RCC 7860 (cell line): ENCODE measurements at regions not wholly inside any gene's neighbourhood (a gene's known extent, or its start where the extent isn't known, plus 50 kb on each side); places are given as distances from the start of the nearest gene placed in this dataset.

ENCODE experiments used
- DNase-seq: peaks from one replicate; pipeline ENCODE4 v3.0.0-alpha.2; 2015; ENCODE audit warnings: low spot score
- FAIRE-seq: peaks from 2 replicates; lab custom pipeline; 2012; peaks lifted over from hg19 to GRCh38; lab: Jason Lieb, UNC

GRCh38 chr11:70020336-70021214 lies 57.5 kb upstream of the ANO1 start:
- FAIRE-seq, result no peak
- no peak for DNase-seq

DNA sequence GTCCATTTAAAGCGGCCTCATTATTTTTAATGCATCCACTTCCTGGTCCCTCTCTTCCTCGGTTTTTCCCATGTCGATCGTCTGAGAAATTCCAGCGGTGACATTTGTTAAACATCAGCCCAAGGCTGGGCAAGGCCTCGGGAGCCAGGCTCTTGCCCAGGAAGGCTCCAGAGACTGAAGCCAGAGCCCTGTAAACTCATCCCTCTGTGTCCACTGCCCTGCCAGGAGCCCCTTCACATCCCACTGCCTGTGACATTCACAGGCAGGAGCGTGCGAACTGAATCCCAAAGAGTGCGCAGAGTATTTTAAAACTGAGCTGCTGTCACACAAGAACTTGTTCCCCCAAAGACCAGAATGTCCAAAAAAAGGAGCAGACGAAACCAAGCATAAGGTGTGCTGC lies 56.5 kb upstream of the ANO1 start:
- DNase-seq (no peak), FAIRE-seq (no peak)

DNA sequence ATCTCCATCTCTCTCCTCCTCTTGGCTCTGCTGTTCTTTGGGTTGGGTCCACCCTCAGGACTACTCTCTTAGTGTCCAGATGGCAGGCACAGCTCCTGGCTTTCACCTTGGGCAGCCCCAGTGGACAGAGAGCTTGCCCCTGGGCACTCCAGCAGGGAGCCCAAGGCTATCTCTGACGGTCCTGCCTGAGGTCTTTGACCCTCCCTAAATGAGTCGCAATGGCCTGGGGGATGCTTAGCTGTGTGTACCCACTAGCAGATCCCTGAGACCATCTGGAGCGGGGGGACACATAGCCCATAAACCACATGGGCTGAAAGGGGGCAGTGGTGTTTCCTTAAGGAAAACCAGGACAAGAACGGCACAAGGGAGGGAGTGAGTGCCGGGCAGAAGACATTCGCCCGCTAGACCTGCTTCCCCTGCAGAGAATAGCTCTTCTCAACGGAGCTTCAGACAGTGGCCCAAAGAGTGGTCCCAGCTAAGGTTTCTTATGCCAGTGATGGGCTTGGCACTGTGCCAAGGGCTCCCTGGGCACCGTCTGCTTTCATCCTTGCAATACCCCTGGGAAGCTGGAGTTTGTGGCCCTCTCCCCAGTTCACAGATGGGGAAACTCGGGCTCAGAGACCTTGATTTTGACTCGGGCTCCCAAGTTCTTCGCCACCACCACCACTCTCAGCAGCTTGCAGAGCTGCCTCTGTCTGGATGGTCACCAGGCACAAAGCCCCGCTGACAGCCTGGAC lies 53.9 kb upstream of the ANO1 start:
- FAIRE-seq (no peak), DNase-seq (no peak)

DNA sequence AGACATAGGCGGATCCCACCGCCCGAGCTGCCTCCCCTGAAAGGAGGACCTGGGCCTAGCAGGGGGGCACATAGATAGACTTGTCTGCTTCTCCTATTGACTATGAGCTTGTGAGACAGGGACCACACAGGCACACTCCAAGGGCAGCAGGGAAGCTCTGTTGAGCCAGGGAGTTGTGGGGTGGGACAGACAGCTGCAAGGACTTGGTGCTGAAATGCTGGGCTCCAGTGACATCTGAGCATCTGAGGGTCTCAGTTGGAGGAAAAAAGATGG lies 53.4 kb upstream of the ANO1 start:
- DNase-seq (no peak), FAIRE-seq (no peak)

DNA sequence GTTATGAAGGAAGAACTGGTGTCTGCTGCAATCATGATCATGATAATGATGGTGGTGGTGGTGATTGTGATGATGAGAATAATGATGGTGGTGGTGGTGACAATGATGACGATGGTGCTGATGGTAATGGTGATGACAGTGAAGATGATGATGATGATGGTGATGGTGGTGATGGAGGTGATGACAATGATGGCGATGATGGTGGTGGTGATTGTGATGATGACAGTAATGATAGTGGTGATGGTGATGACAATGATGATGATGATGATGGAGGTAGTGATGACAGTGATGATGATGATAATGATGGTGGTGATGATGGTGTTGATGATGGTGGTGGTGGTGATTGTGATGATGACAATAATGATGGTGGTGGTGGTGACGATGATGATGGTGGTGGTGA lies 52.8 kb upstream of the ANO1 start:
- FAIRE-seq, result no peak

DNA sequence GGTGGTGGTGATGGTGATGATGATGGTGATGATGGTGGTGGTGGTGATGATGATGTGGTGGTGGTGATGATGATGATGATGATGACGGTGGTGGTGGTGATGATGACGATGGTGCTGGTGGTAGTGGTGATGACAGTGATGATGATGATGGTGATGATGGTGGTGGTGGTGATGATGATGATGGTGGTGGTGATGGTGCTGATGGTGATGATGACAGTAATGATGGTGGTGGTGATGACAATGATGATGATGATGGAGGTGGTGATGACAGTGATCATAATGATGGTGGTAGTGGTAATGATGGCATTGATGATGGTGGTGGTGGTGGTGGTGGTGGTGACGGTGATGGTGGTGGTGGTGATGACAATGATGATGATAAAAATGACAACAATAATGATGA lies 52.1 kb upstream of the ANO1 start:
- no peak for FAIRE-seq
- no peak for DNase-seq

More for the DNA sequence above, 52.8 kb upstream of the ANO1 start:
- no peak for DNase-seq

DNA sequence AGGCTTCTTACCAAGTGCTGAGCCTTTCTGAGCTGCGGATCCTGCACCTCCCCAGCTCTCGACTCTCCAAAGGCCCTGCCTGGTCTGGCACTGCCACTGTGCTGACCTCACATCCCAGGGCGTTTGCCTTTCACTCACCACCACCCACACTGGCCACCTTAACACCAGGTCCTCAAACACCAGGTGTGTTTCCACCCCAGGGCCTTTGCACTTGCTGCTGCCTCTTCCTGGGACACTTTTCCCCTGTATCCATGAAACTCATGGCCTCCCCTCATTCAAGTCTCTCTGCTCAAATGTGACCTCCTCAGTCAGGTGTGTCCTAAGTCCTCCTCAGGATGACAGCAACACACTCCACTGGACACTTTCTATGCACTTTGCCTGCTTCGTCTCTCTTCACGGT lies 51.4 kb upstream of the ANO1 start:
- FAIRE-seq, result no peak
- DNase-seq, result no peak

GRCh38 chr11:70027451-70027850 lies 50.7 kb upstream of the ANO1 start:
- FAIRE-seq (no peak), DNase-seq (no peak)

- DNase-seq (no peak), FAIRE-seq (no peak)
Measured at GRCh38 chr11:70028147-70028855, 49.8 kb upstream of the ANO1 start.
